Gastrocnemius medialis (tissue), 4 donors: ENCODE measurements at regions not wholly inside any gene's neighbourhood (a gene's known extent, or its start where the extent isn't known, plus 50 kb on each side); places are given as distances from the start of the nearest gene placed in this dataset.

ENCODE experiments used
- CTCF ChIP-seq, 5 experiments: fragments of 450-650 bp in 3 of 5; fragments of 200-600 bp in 2 of 5; sonication (generic) in 2 of 5; IDR thresholded peaks in 4 of 5; conservative IDR thresholded peaks in 1 of 5; 1 replicate in 4 of 5; 2 replicates in 1 of 5; pipeline ENCODE4 v1.5.1; 2016 to 2019; ENCODE audit warnings: antibody characterized with exemption in 5 of 5, mild to moderate bottlenecking in 3 of 5, moderate library complexity in 3 of 5
- POLR2A ChIP-seq, 2 donors: fragments of 450-650 bp; IDR thresholded peaks; one replicate each; pipeline ENCODE4 v1.6.1; 2017; ENCODE audit warnings: antibody characterized with exemption in 2 of 2, mild to moderate bottlenecking in 2 of 2, moderate library complexity in 2 of 2

GRCh38 chr6:6857528-6857927 is 250.2 kb upstream of the RREB1 start:
- no peak for TF ChIP-seq CTCF (IDR thresholded peaks at IDR 0.05 in 4 of 5, conservative IDR thresholded peaks at IDR 0.05 in 1 of 5)
- no peak for TF ChIP-seq POLR2A (IDR thresholded peaks at IDR 0.05)
